ENCODE measurements at regions not wholly inside any gene's neighbourhood (a gene's known extent, or its start where the extent isn't known, plus 50 kb on each side); places are given as distances from the start of the nearest gene placed in this dataset.

GRCh38 chr3:117303443-117303842 is 593.9 kb downstream of the TUSC7 start:
- Histone ChIP-seq H4K20me1 (no peaks in the 10 kb centered on the region), H3K4me1 (peaks cover 5 to 38% (median 13%) of the 10 kb centered on the region in 10 experiments; a peak in 17 of 20 replicates), H3K4me3 (no peak overlapping the region), H3K27ac (no peak overlapping the region), H3K4me2 (peak overlapping the region in 1 of 11 experiments; percentile 15; a peak in 2 of 22 replicates), H3K9me3 (replicated peaks in 1 of 11) (peaks cover 0 to 7% (median 0%) of the 10 kb centered on the region in 11 experiments; a peak in 3 of 22 replicates), H3K36me3 (no peaks in the 10 kb centered on the region), H3K9ac (no peak overlapping the region), H3K27me3 (no peaks in the 10 kb centered on the region)
- TF ChIP-seq Cebpa-rat (IDR thresholded peaks at IDR 0.05), result no peak

GRCh38 chr3:117304681-117305080 is 595.1 kb downstream of the TUSC7 start:
- no peak overlapping the region for H3K4me2 ChIP-seq
- no peak overlapping the region for H3K9ac ChIP-seq
- no peak for TF ChIP-seq Cebpa-rat (IDR thresholded peaks at IDR 0.05)
- peaks cover 5 to 31% (median 13%) of the 10 kb centered on the region in 10 experiments; a peak in 17 of 20 replicates for H3K4me1 ChIP-seq
- H3K27me3 ChIP-seq, result no peaks in the 10 kb centered on the region
- H3K27ac ChIP-seq, result no peak overlapping the region
- H3K36me3 ChIP-seq, result no peaks in the 10 kb centered on the region
- H3K4me3 ChIP-seq, result no peak overlapping the region
- H3K9me3 ChIP-seq (replicated peaks in 1 of 11), result peaks cover 0 to 7% (median 0%) of the 10 kb centered on the region in 11 experiments; a peak in 3 of 22 replicates
- H4K20me1 ChIP-seq, result no peaks in the 10 kb centered on the region

- Histone ChIP-seq H3K9me3 (replicated peaks in 1 of 11) (peaks cover 0 to 7% (median 0%) of the 10 kb centered on the region in 11 experiments; a peak in 3 of 22 replicates), H4K20me1 (no peaks in the 10 kb centered on the region), H3K9ac (no peak overlapping the region), H3K27me3 (no peaks in the 10 kb centered on the region), H3K4me2 (no peak overlapping the region), H3K27ac (no peak overlapping the region), H3K36me3 (no peaks in the 10 kb centered on the region), H3K4me3 (no peak overlapping the region), H3K4me1 (peaks cover 5 to 27% (median 13%) of the 10 kb centered on the region in 10 experiments; a peak in 17 of 20 replicates)
- no peak for TF ChIP-seq Cebpa-rat (IDR thresholded peaks at IDR 0.05)
Observed at GRCh38 chr3:117305681-117306080, 596.1 kb downstream of the TUSC7 start.

- Histone ChIP-seq H3K9me3 (replicated peaks in 1 of 11) (peaks cover 0 to 7% (median 0%) of the 10 kb centered on the region in 11 experiments; a peak in 3 of 22 replicates), H3K4me1 (peaks cover 5 to 21% (median 13%) of the 10 kb centered on the region in 10 experiments; a peak in 17 of 20 replicates), H3K27me3 (no peaks in the 10 kb centered on the region), H3K27ac (no peak overlapping the region), H3K36me3 (no peaks in the 10 kb centered on the region), H3K9ac (no peak overlapping the region), H3K4me2 (no peak overlapping the region), H3K4me3 (no peak overlapping the region), H4K20me1 (no peaks in the 10 kb centered on the region)
- no peak for TF ChIP-seq Cebpa-rat (IDR thresholded peaks at IDR 0.05)
Observed at GRCh38 chr3:117306299-117306698, 596.7 kb downstream of the TUSC7 start.

GRCh38 chr3:117308353-117308752 is 598.8 kb downstream of the TUSC7 start:
- no peak for TF ChIP-seq Cebpa-rat (IDR thresholded peaks at IDR 0.05)
- Histone ChIP-seq H3K4me3 (no peak overlapping the region), H4K20me1 (no peaks in the 10 kb centered on the region), H3K36me3 (no peaks in the 10 kb centered on the region), H3K9ac (no peak overlapping the region), H3K9me3 (replicated peaks in 1 of 11) (peaks cover 0 to 3% (median 0%) of the 10 kb centered on the region in 11 experiments; a peak in 2 of 22 replicates), H3K27me3 (no peaks in the 10 kb centered on the region), H3K4me2 (no peak overlapping the region), H3K27ac (no peak overlapping the region), H3K4me1 (peaks cover 0 to 5% (median 2%) of the 10 kb centered on the region in 10 experiments; a peak in 7 of 20 replicates)

GRCh38 chr3:117308756-117309155 is 599.2 kb downstream of the TUSC7 start:
- no peak overlapping the region for H3K9ac ChIP-seq
- H3K36me3 ChIP-seq, result no peaks in the 10 kb centered on the region
- H3K4me2 ChIP-seq, result no peak overlapping the region
- H3K27ac ChIP-seq, result no peak overlapping the region
- no peaks in the 10 kb centered on the region for H4K20me1 ChIP-seq
- H3K4me1 ChIP-seq, result peaks cover 0 to 5% (median 0%) of the 10 kb centered on the region in 10 experiments; a peak in 3 of 20 replicates
- TF ChIP-seq Cebpa-rat (IDR thresholded peaks at IDR 0.05), result no peak
- H3K9me3 ChIP-seq (replicated peaks in 1 of 11), result no peaks in the 10 kb centered on the region; a peak in 1 of 22 replicates
- no peaks in the 10 kb centered on the region for H3K27me3 ChIP-seq
- H3K4me3 ChIP-seq, result no peak overlapping the region

GRCh38 chr3:117310536-117310935 is 601.0 kb downstream of the TUSC7 start:
- no peaks in the 10 kb centered on the region for H4K20me1 ChIP-seq
- no peak overlapping the region for H3K27ac ChIP-seq
- no peaks in the 10 kb centered on the region for H3K36me3 ChIP-seq
- H3K4me1 ChIP-seq, result peaks cover 0 to 5% (median 0%) of the 10 kb centered on the region in 10 experiments; a peak in 3 of 20 replicates
- no peaks in the 10 kb centered on the region for H3K9me3 ChIP-seq (replicated peaks in 1 of 11)
- no peak for TF ChIP-seq Cebpa-rat (IDR thresholded peaks at IDR 0.05)
- no peaks in the 10 kb centered on the region for H3K27me3 ChIP-seq
- H3K4me2 ChIP-seq, result no peak overlapping the region
- no peak overlapping the region for H3K4me3 ChIP-seq
- no peak overlapping the region for H3K9ac ChIP-seq

GRCh38 chr3:117314441-117315150 is 605.0 kb downstream of the TUSC7 start:
- no peak overlapping the region for H3K4me2 ChIP-seq
- TF ChIP-seq Cebpa-rat (IDR thresholded peaks at IDR 0.05), result no peak
- H3K9me3 ChIP-seq (replicated peaks in 1 of 11), result no peaks in the 10 kb centered on the region
- no peak overlapping the region for H3K4me3 ChIP-seq
- H4K20me1 ChIP-seq, result no peaks in the 10 kb centered on the region
- no peak overlapping the region for H3K27ac ChIP-seq
- no peaks in the 10 kb centered on the region for H3K36me3 ChIP-seq
- no peak overlapping the region for H3K9ac ChIP-seq
- no peaks in the 10 kb centered on the region for H3K4me1 ChIP-seq
- H3K27me3 ChIP-seq, result no peaks in the 10 kb centered on the region

- Histone ChIP-seq H3K4me1 (no peaks in the 10 kb centered on the region), H3K4me2 (no peak overlapping the region), H3K4me3 (no peak overlapping the region), H3K9me3 (replicated peaks in 1 of 11) (no peaks in the 10 kb centered on the region; a peak in 1 of 22 replicates), H3K9ac (no peak overlapping the region), H4K20me1 (no peaks in the 10 kb centered on the region), H3K36me3 (no peaks in the 10 kb centered on the region), H3K27ac (no peak overlapping the region), H3K27me3 (no peaks in the 10 kb centered on the region)
- TF ChIP-seq Cebpa-rat (IDR thresholded peaks at IDR 0.05), result no peak
Observed at GRCh38 chr3:117322866-117323265, 613.3 kb downstream of the TUSC7 start.
